HG03439 (cell line): ENCODE measurements at regions not wholly inside any gene's neighbourhood (a gene's known extent, or its start where the extent isn't known, plus 50 kb on each side); places are given as distances from the start of the nearest gene placed in this dataset.
"Not testable (repeated sequence)": the region's sequence is repeated elsewhere in the genome, so short reads cannot be mapped to it uniquely, and the experiment has no call there.

Experiments
- ATAC-seq: cut with Tn5 transposase; IDR thresholded peaks from one replicate; pipeline ENCODE4 v1.9.1; 2021; ENCODE audit warnings: mild to moderate bottlenecking, moderate library complexity; ENCODE audit not compliant: unreplicated experiment

DNA sequence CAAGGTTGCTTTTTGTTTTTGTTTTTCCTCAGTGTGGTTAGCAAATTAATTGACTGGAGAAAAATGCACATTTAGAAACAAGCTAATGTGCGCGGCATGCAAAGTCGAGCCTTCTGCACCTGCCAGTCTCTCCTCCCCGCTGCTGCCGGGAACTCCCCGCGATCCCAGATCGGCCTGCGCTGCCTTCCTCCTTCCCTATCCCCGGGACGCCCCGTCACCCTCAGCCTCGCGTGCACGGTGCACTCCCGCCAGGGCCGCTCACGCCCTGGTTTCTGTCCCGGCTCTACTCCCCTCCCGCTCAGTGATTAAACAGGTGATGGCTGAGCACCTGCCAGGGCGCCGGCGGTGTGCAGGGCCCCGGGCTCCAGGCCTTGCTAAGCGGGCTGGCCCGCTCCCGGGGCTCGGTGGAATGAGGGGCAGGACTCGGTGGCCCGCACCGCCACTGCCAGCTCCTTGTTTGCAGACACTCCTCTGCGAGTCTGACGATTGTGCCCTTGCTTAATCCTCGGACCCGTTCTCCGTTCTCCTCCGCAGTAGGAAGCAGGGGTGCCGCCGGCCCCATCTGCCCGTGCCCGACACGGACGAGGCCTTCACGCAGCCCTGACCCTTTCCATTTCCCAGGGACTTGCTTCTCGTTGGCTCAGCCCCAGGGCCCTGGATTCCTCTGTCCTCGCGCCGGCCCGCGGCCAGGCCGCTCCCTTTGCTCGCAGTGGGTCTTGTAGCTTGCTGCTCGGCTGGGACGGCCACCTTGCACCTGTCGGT lies 143.4 kb downstream of the TRIML1 start:
- no peak for ATAC-seq

DNA sequence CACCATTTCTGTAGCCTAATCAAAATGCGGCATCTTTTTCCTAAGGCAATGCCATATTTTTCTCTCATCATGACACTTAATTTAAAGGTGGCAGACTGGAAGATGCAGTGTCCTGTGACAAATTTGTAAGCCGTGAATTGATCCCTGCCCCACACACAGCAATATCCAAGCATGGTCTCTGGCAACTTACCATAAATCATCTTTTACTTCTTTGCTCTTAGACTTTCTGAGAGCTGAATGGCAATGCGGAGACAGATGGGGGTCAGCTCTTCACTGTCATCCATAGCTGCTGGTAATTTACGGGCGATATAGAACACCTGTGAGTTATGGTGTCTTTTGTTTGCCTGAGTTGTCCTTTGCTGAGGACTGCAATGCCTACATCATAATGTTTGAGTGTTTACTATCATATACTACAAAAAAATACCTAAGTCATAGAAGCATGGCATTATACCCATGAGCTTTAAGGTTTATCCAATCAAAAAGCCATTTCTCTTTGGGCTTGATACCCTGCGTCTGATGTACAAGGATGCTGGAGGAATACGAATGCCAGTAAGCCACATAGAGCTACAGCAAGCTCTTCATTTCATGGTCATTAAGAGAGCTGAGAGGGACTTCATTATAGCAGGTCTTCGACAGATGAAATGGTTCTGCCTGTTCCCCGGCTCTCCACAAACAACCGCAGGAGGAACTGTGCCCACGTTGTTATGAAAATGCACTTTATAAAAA lies 148.1 kb downstream of the TRIML1 start:
- no peak for ATAC-seq

DNA sequence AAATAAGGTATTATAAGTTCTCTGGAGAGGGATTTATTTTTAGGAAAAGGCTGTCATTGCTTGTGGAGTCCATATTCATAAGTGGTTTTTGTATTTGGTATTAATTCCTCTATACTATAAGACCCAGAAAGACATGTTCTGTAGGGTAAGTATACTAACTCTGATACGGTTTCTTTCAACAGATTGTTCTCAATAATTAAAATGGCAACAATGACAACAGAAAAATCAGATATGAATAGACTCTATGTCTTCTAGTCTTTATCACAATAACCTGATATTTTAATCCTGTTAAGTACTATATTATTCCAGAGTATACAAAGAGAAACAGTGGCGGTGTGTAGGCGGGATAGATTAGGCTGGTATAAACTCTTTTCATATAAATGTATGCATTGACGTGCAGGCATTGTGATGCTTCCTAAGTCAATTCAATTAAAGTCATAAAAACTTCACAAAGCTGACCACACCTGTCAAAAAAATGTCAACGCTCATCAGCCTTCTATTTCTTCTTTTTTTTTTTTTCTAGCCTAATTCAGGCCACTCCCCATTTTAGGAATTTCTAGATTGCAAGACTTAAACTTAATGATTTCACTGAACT lies 150.4 kb downstream of the TRIML1 start:
- no peak for ATAC-seq

DNA sequence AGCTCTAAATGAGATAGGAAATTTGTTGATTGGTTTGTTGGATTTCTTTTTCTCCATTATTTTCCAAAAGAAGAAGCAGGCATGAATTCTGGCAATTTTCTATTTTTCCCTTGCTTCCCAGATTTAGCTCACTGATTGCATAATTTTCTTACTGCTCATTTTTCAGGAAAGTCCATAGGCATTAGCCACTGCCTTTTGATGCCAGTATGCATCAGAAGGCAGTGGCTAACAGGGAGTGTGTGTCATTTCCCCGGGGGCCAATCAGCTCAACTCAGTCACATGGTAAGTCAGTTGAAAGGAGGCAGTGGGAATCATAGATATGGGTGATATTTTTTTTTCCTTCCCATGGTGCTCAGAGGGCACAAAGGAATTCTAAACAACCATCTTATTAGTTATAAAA lies 156.7 kb downstream of the TRIML1 start:
- ATAC-seq: no peak

DNA sequence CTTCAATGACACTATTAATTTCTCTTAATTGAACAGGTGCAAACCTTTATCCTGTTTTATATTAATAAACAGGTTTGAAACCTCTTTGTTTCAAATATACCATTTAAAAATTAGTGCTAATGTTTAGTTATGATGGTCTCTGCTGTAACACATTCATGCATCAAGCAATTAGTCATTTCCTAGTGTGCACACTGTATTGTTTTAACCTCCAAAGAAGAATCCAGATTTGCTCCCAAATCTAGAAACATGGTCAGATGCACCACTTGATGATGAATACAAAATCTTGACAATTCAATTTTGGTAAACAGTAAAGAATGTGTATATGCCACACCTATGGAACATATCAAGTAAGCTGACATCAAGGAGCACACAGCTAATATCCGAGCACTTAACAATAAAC lies 157.1 kb downstream of the TRIML1 start:
- ATAC-seq: no peak

DNA sequence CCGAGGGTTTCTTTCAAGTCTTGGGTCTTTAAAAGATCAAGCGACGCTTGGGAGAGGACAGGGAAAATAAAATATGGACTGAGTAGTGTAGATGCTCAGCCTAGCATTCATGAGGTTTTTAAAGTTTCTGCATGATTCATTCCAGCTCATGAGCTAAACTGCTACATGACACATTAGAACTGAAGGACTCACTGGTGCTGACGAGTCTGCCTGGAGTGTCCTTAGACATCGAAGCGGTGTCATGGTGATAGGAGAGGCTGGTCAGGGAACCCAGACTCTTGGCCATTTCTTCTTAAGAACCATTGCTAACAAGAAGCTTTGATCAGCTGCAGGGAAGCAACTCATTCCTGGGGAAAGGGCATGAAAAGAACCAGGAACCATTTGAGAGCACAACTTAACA lies 158.6 kb downstream of the TRIML1 start:
- ATAC-seq: no peak

DNA sequence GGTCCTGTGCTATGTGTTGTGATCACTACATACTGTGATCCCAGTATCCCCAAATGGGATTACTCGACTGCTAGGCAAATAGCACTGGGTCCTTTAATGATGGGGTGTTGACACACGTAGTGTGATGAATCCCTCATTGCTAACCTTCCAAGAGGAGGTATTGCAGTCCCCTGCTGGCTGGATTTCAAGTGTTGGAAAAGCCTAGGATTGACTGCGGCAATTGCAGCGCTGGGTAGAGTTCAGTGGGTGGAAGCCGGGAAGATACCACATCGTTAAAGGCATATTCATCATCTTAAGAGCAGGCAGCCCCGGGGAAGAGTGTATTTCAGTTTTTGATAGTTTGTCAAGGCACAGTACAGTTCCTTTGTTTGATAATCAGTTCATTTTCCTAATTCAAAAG lies 159.9 kb downstream of the TRIML1 start:
- ATAC-seq: no peak

DNA sequence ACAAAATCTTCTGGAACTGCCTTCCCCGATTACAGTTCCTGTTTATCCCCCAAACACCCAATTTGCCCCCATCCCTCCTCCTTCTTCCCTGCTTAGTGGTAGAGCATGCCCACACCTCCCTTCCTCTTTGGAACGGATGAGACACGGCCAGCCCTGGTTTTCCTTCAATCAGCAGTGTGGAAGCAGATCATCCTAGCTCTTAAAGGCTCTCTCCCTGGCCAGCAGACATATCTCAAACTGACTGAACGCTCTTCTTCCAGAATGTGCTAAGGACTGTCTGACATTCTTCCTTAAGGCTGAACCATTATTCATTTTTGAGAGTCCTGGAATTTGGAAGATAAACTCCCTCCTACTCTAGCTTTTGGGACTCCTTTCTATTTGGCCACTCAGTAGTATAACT lies 161.1 kb downstream of the TRIML1 start:
- ATAC-seq: no peak

DNA sequence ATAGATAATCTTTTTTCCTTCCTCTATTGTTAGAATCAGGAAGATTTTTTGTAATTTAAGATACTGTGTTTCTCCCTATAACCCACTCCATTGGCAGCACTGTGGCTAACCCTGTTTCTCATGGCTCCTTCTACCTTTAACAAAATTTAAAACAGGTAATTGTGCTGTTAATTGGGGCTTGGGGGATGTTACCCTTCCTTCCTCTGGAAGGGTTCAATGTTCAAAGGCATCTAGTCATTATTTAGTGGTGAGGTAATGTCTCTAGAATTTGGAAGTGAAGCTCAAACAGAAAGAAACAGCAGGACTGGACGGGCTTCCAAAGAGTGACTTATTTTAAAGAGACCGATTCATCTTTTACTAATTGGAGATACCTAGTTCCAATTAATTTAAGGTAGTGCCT lies 166.4 kb downstream of the TRIML1 start:
- ATAC-seq: no peak

DNA sequence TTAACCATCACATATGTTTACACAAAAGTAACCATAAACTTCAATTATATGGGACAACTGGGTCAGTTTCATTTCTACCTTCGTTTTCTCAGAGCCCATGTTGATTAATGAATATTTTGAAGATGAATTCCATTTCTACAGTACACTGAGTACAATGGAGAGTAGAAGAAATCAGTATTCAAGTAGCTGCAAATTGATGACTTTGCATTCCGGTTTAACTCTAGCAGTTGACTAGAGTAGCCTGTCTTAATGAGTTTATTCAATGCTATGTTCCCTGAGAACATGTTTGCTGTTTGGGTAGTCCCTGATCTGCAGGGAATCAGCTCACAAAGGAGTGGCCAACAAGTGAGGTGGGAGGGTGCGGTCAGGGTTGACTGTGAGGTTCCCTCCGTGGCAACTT lies 168.3 kb downstream of the TRIML1 start:
- ATAC-seq: no peak

DNA sequence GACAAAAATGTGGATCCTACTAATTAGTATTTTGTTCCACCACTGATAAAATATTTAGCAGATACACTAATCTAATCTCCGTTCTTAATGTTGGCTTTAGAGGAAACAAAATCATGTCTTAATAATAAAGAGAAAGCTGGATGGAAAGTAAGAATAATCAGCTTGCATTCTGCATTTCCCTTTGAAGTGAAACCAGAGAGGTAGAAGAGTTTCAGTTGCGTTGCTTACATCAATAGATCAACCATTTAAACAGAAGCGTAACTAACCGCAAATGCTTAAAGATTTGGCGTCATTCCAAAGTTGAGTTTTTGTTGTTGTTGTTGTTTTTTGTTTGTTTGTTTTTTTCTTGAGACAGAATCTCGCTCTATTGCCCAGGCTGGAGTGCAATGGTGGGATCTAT lies 168.9 kb downstream of the TRIML1 start:
- no peak for ATAC-seq

DNA sequence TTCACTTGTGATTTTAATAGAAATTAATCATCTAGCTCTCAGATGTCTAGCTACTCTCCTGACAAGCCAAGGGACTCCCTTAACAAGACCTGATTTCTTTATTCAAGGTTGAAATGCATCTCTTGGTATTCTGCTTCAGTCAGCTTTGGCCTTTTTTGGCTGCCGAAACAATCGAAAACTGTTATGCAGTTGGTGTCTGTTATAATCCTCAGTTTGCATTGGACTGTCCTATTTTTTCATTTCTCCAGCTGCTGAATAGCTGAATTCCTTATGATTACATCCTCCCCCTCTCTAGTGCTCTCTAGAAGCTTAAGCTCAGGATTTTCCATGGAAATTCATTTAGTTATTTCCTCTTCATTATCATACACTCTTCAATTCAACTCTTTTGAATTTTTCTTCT lies 177.2 kb downstream of the TRIML1 start:
- no peak for ATAC-seq

DNA sequence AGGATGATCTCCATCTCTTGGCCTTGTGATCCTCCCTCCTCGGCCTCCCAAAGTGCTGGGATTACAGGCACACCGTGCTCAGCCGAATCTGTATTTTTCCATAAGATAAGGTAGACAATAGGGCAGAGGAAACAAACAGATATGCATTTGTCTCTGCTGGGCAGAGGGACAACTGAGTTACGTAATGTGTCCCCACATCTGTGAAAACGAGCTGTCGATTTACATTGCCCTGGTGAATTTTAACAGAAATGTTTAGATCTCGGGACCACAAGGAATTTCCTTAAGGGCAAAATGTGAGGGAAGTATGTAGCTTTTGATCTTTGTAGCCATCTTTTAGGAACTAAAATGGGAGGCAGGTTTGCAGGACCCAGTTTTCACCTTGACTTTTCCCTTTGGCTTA lies 189.7 kb downstream of the TRIML1 start:
- no peak for ATAC-seq

DNA sequence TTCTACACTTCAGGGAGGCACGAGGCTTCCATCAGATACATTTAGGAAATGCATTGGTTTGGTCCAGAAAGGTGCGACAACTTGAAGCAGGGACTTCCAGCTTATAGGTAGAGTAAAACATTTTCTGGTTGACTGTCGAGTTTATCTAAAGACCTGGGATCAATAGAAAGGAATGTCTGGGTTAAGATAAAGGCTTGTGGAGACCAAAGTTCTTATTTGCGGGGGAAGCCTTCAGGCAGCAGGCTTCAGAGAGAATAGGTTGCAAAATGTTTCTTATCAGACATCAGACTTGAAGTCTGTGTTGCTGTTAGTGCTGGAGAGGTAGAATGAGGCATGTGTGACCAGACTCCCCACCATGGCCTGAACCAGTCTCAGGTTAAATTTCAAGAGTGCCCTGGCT lies 190.3 kb downstream of the TRIML1 start:
- ATAC-seq: no peak

DNA sequence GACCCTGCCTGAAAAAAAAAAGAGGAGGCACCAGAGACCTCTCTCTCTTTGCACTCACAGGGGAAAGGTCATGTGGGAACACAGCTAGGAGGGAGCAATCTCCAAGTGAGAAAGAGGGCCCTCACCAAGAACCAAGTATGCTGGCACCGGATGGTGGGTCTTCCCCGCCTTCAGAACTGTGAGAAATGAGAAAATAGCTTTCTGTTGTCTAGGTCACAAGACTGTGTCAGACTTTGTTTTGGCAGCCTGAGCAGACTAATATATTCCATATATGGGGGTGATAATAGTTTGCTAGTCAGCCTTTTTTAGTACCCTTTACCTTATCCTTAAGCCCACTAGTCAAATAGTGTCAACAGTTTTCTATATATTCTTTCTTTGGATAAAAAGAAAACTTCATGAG lies 193.0 kb downstream of the TRIML1 start:
- no peak for ATAC-seq

DNA sequence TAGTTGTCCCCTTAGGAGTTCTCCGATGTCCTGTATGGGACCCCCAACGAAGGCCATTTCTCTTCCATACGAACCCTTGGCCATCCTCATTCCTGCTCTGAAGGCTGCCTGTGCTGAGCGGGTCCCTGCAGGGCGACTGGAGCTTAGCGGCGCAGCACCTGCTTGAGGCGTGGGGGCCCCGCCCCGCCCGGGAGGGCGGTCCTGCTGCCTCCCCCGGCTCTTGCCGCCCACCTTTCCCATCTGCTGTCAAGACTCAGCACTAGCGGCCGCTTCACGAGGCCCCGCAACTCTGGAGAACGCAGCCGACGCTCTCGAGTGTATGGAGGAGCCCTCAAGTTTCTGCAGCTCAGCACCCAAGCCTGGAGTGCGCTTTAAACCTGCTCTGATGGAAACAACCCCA lies 197.7 kb downstream of the TRIML1 start:
- no peak for ATAC-seq

DNA sequence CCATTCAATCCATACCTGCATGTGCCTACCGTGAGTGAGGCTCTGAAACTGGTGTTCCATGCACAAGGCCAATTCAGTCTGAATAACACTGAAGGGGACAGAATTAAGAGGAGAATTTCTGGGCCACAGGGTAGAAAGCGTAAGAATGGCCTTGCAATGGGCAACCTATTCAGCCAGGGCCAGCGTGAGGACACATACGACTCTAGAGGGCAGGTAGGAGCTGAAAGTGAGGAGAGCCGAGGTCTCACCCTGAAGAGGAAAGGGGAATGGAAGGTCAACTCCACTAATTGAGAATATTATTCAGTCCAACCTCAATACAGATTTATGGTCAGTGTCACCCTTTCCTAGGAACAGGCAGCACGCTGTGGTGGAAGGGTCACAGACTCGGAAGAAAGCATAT lies 202.2 kb downstream of the TRIML1 start:
- no peak for ATAC-seq

DNA sequence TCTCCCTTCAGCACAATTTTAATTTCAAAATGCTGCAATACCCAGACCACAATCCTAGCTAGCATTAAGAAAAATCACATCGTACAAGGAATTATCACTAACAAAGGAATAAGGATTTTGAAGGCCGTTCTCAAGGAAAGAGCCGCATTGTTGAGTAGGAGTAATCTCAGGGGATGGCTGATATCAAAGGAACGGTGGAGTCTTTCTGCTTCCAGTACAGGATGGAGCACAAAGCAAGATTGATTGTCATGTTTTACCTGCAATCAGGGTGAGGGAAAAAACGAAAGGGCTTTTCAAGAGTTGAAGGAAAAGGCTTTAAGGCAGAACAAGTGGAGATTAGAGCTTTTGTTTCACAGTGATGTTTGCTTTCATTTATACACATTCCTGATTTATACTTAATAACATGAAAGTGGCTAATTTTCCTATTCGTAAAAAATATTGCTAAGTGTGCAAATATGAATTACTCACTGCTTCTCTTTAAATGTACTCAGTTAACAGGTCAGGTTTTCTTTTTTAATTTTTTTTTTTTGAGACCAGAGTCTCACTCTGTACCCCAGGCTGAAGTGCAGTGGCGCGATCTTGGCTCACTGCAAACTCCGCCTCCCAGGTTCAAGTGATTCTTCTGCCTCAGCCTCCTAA lies 207.0 kb downstream of the TRIML1 start:
- no peak for ATAC-seq

DNA sequence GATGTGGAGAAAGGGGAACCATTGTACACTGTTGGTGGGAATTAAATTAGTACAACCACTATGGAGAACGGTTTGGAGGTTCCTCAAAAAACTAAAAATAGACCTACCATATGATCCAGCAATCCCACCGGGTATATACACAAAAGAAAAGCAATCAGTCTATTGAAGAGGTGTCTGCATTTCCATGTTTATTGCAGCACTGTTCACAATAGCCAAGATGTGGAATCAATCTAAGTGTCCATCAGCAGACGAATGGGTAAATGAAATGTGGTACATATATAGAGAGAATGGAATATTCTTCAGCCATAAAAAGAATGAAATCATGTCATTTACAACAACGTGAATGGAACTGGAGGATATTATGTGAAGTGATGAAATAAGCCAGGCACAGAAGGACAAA lies 208.1 kb downstream of the TRIML1 start:
- no peak for ATAC-seq

DNA sequence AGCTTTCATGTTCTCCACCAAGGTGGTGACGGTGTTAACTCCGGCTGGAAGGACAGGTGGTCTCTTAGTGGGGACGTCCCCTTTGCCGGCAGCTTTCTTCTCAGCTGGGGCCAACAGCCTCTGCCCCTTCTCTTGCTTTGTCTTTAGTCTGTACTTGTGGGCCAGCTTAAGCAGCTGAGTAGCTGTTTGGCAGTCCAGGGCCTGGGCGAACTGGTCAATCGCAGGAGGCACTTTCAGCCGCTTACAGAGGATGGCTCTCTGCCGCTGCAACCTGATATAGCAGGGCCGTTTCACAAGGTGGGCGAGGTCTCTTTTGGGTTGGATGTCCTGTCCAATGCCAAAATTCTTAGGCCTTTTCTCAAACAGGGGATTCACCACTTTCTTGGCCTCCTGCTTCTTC lies 210.3 kb downstream of the TRIML1 start:
- not testable (repeated sequence) for ATAC-seq

DNA sequence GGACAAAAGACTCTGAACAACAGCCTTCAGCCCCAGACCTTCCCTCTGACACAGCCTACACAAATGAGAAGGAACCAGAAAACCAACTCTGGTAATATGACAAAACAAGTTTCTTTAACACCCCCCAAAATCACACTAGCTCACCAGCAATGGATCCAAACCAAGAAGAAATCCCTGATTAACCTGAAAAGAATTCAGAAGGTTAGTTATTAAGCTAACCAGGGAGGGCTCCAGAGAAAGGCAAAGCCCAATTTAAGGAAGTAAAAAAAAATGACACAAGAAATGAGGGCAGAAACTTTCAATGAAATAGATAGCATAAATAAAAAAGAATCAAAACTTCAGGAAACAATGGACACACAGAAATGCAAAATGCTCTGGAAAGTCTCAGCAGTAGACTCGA lies 224.0 kb downstream of the TRIML1 start:
- ATAC-seq: no peak

DNA sequence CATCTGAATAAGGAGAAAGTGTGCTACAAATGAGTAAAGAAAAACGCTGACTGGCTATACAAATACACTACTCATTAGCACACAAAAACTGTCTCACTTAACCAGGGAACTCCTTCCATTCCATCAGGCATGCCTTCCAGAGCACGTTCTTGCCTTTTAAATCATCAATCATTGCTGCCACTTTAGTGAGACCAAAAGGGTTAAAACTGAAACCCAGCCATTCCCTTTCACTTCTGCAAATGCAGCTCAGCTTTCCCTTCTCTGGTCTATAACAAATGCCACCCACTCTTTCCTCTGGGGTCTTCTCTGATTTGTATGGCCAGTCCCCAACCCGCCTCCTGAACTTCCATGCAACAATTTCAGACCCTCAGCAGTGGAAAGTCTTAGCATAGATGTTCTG lies 231.5 kb downstream of the TRIML1 start:
- no peak for ATAC-seq
